Transverse colon (tissue), 4 donors: ENCODE measurements at regions not wholly inside any gene's neighbourhood (a gene's known extent, or its start where the extent isn't known, plus 50 kb on each side); places are given as distances from the start of the nearest gene placed in this dataset.

Source experiments
- DNase-seq: peaks from one replicate; pipeline ENCODE4 v3.0.0-alpha.2; 2019
- H3K27ac ChIP-seq, 4 donors: fragments of 200-600 bp; sonication (generic); 2 replicates each; pipeline ENCODE4 v1.5.1; 2016 to 2018; ENCODE audit warnings: inconsistent platforms in 4 of 4
- H3K27me3 ChIP-seq: fragments of 200-600 bp; sonication (generic); 2 replicates; pipeline ENCODE4 v1.5.1; 2017; ENCODE audit warnings: inconsistent platforms
- H3K36me3 ChIP-seq, 4 donors: fragments of 200-600 bp; sonication (generic); 2 replicates each; pipeline ENCODE4 v1.5.1; 2017 to 2019; ENCODE audit warnings: inconsistent platforms in 4 of 4
- H3K4me1 ChIP-seq, 4 donors: fragments of 200-600 bp; sonication (generic); 2 replicates each; pipeline ENCODE4 v1.5.1; 2017 to 2020; ENCODE audit warnings: inconsistent platforms in 4 of 4
- H3K4me3 ChIP-seq, 4 donors: fragments of 200-600 bp; sonication (generic); 1 replicate in 1 of 4; 2 replicates in 3 of 4; pipeline versions ENCODE4 v1.5.1 to v1.6.1; 2017 to 2019; ENCODE audit warnings: inconsistent platforms in 4 of 4
- H3K9me3 ChIP-seq, 2 donors: fragments of 200-600 bp; sonication (generic); 2 replicates each; pipeline ENCODE4 v1.5.1; 2017 to 2019; ENCODE audit warnings: inconsistent platforms in 2 of 2
- CTCF ChIP-seq, 5 experiments: fragments of 200-600 bp in 3 of 5; fragments of 450-650 bp in 2 of 5; sonication (generic) in 3 of 5; IDR thresholded peaks; 1 replicate in 2 of 5; 2 replicates in 3 of 5; pipeline ENCODE4 v1.5.1; 2016 to 2017; ENCODE audit warnings: antibody characterized with exemption in 5 of 5, inconsistent platforms in 3 of 5, mild to moderate bottlenecking in 2 of 5, moderate library complexity in 1 of 5
- EP300 ChIP-seq: sonication (generic); formaldehyde crosslinking; IDR thresholded peaks from one replicate; pipeline ENCODE4 v1.6.1; 2017; ENCODE audit warnings: antibody characterized with exemption, low read depth
- POLR2A ChIP-seq: fragments of 450-650 bp; IDR thresholded peaks from one replicate; pipeline ENCODE4 v1.6.1; 2016; ENCODE audit warnings: antibody characterized with exemption, mild to moderate bottlenecking, moderate library complexity
- POLR2AphosphoS5 ChIP-seq, 3 donors: sonication (generic); formaldehyde crosslinking; IDR thresholded peaks; one replicate each; pipeline ENCODE4 v1.6.1; 2016; ENCODE audit warnings: antibody characterized with exemption in 3 of 3
- WGBS, 2 donors: methylation state at CpG; one replicate each; pipeline ENCODE4 v1.1.5; 2018; ENCODE audit warnings: low coverage in 1 of 2; 5-methylcytosine and 5-hydroxymethylcytosine counted together
- in situ Hi-C, 4 donors: fragments of 200-750 bp; cut with MboI; loops; one replicate each; pipeline versions ENCODE4 v1.15.0 to v1.15.1; 2017; ENCODE audit warnings: low sequenced_read_pairs in 3 of 4, low pct_ligation_motif_present in 1 of 4, low pct_unique_long_range_greater_than_20kb in 1 of 4
- intact Hi-C: fragments of 100-400 bp; cut with DNase I; formaldehyde crosslinking; loops from one replicate; pipeline ENCODE4 v1.15.1; 2023; ENCODE audit warnings: low total_unique reads

GRCh38 chr15:100759106-100759505 lies 120.5 kb upstream of the ALDH1A3 start:
- Histone ChIP-seq H3K27ac (peak overlapping the region; percentile 20 to 40 (median 29)), H3K27me3 (peaks cover 8% of the 10 kb centered on the region), H3K36me3 (no peaks in the 10 kb centered on the region), H3K9me3 (no peaks in the 10 kb centered on the region), H3K4me1 (peaks cover 0 to 15% (median 7%) of the 10 kb centered on the region in 4 donors), H3K4me3 (no peak overlapping the region)
- TF ChIP-seq POLR2A (no peak), POLR2AphosphoS5 (IDR thresholded peaks at IDR 0.05) (no peak), CTCF (IDR thresholded peaks at IDR 0.05) (no peak), EP300 (no peak)
- no peak for DNase-seq
- intact Hi-C loops, result no loop called here
- 31 to 45% methylated on average over 6 of the region's 6 CpGs for WGBS, 2 donors
- in situ Hi-C loops, result no loop called here

- no peak overlapping the region for H3K4me3 ChIP-seq
- intact Hi-C loops (no loop called here), in situ Hi-C loops (no loop called here)
- no peaks in the 10 kb centered on the region for H3K9me3 ChIP-seq
- H3K27me3 ChIP-seq, result peaks cover 8% of the 10 kb centered on the region
- no peak for DNase-seq
- TF ChIP-seq POLR2AphosphoS5 (IDR thresholded peaks at IDR 0.05) (no peak), POLR2A (no peak), CTCF (IDR thresholded peaks at IDR 0.05) (no peak), EP300 (no peak)
- H3K36me3 ChIP-seq, result no peaks in the 10 kb centered on the region
- peak overlapping the region; percentile 20 to 40 (median 29) for H3K27ac ChIP-seq
- 11 to 40% methylated on average over 3 to 12 of the region's 12 CpGs for WGBS, 2 donors
- H3K4me1 ChIP-seq, result peaks cover 0 to 15% (median 7%) of the 10 kb centered on the region in 4 donors
Observed at GRCh38 chr15:100759698-100760356, 119.8 kb upstream of the ALDH1A3 start.

GRCh38 chr15:100760357-100760903 lies 119.2 kb upstream of the ALDH1A3 start:
- Histone ChIP-seq H3K27ac (peak overlapping the region in 3 of 4 donors; percentile 19 to 34 (median 24)), H3K36me3 (no peaks in the 10 kb centered on the region), H3K9me3 (no peaks in the 10 kb centered on the region), H3K4me3 (no peak overlapping the region), H3K4me1 (peaks cover 0 to 15% (median 7%) of the 10 kb centered on the region in 4 donors), H3K27me3 (peaks cover 6% of the 10 kb centered on the region)
- in situ Hi-C loops, result no loop called here
- 52 to 59% methylated on average over 4 to 6 of the region's 6 CpGs for WGBS, 2 donors
- intact Hi-C loops, result no loop called here
- DNase-seq, result no peak
- no peak for TF ChIP-seq CTCF (IDR thresholded peaks at IDR 0.05)
- TF ChIP-seq POLR2A, result no peak
- TF ChIP-seq POLR2AphosphoS5 (IDR thresholded peaks at IDR 0.05), result no peak
- no peak for TF ChIP-seq EP300

- DNase-seq, result no peak
Observed at GRCh38 chr15:100761290-100761935, 118.2 kb upstream of the ALDH1A3 start.

More at GRCh38 chr15:100761290-100761935, 118.2 kb upstream of the ALDH1A3 start:
- Histone ChIP-seq H3K4me1 (peaks cover 0 to 15% (median 7%) of the 10 kb centered on the region in 4 donors), H3K27me3 (no peaks in the 10 kb centered on the region), H3K9me3 (no peaks in the 10 kb centered on the region), H3K27ac (no peak overlapping the region), H3K36me3 (no peaks in the 10 kb centered on the region), H3K4me3 (no peak overlapping the region)
- TF ChIP-seq EP300, result no peak
- no peak for TF ChIP-seq POLR2A
- no peak for TF ChIP-seq POLR2AphosphoS5 (IDR thresholded peaks at IDR 0.05)
- TF ChIP-seq CTCF (IDR thresholded peaks at IDR 0.05), result no peak
- in situ Hi-C loops, result no loop called here
- WGBS, 2 donors, result 80 to 81% methylated on average over 3 to 13 of the region's 13 CpGs
- intact Hi-C loops, result no loop called here
